Tibial nerve (tissue), 4 donors: ENCODE measurements at regions not wholly inside any gene's neighbourhood (a gene's known extent, or its start where the extent isn't known, plus 50 kb on each side); places are given as distances from the start of the nearest gene placed in this dataset.

Experiments
- DNase-seq, 2 donors: peaks; one replicate each; pipeline ENCODE4 v3.0.0-alpha.2; 2019; ENCODE audit warnings: low spot score in 2 of 2
- H3K27ac ChIP-seq, 4 donors: fragments of 200-600 bp; sonication (generic) in 3 of 4; one replicate each; pipeline ENCODE4 v1.5.1; 2017 to 2019; ENCODE audit warnings: mild to moderate bottlenecking in 1 of 4
- H3K27me3 ChIP-seq, 2 donors: fragments of 200-600 bp; sonication (generic) in 1 of 2; one replicate each; pipeline versions ENCODE4 v1.5.1 to v1.6.0; 2017 to 2019
- H3K36me3 ChIP-seq, 3 donors: fragments of 200-600 bp; sonication (generic); one replicate each; pipeline ENCODE4 v1.5.1; 2018 to 2019
- H3K4me1 ChIP-seq, 4 donors: fragments of 200-600 bp; sonication (generic) in 3 of 4; one replicate each; pipeline ENCODE4 v1.5.1; 2017 to 2019
- H3K4me3 ChIP-seq, 4 donors: fragments of 200-600 bp; sonication (generic) in 3 of 4; one replicate each; pipeline ENCODE4 v1.5.1; 2017 to 2019; ENCODE audit warnings: mild to moderate bottlenecking in 1 of 4, moderate library complexity in 1 of 4
- H3K9me3 ChIP-seq, 4 donors: fragments of 200-600 bp; sonication (generic) in 3 of 4; one replicate each; pipeline ENCODE4 v1.5.1; 2017 to 2019
- CTCF ChIP-seq, 5 experiments: fragments of 200-600 bp in 3 of 5; fragments of 450-650 bp in 2 of 5; sonication (generic) in 3 of 5; IDR thresholded peaks; one replicate each; pipeline ENCODE4 v1.5.1; 2016 to 2019; ENCODE audit warnings: antibody characterized with exemption in 5 of 5, mild to moderate bottlenecking in 3 of 5, moderate library complexity in 2 of 5
- EP300 ChIP-seq, 2 donors: sonication (generic); formaldehyde crosslinking; IDR thresholded peaks; one replicate each; pipeline ENCODE4 v1.6.1; 2017; ENCODE audit warnings: antibody characterized with exemption in 2 of 2, mild to moderate bottlenecking in 1 of 2
- POLR2A ChIP-seq, 2 donors: fragments of 450-650 bp; IDR thresholded peaks; one replicate each; pipeline ENCODE4 v1.6.1; 2017; ENCODE audit warnings: antibody characterized with exemption in 2 of 2, mild to moderate bottlenecking in 2 of 2, moderate library complexity in 2 of 2
- WGBS, 2 donors: methylation state at CpG; one replicate each; pipeline ENCODE4 v1.1.5; 2018; 5-methylcytosine and 5-hydroxymethylcytosine counted together

GRCh38 chr18:78764544-78764943, 215.1 kb upstream of the SALL3 start:
- no peaks in the 10 kb centered on the region for H3K4me1 ChIP-seq
- no peaks in the 10 kb centered on the region for H3K27me3 ChIP-seq
- no peak for DNase-seq
- no peaks in the 10 kb centered on the region for H3K36me3 ChIP-seq
- no peak overlapping the region for H3K4me3 ChIP-seq
- TF ChIP-seq POLR2A (IDR thresholded peaks at IDR 0.05) (no peak), EP300 (IDR thresholded peaks at IDR 0.05) (no peak), CTCF (IDR thresholded peaks at IDR 0.05) (no peak)
- peaks cover 0 to 9% (median 0%) of the 10 kb centered on the region in 4 donors for H3K9me3 ChIP-seq
- WGBS, 2 donors = 85 to 90% methylated on average over 7 to 10 of the region's 10 CpGs
- no peak overlapping the region for H3K27ac ChIP-seq

GRCh38 chr18:78765142-78765541, 214.5 kb upstream of the SALL3 start:
- WGBS, 2 donors = 82 to 85% methylated on average over 12 of the region's 12 CpGs
- peaks cover 0 to 9% (median 0%) of the 10 kb centered on the region in 4 donors for H3K9me3 ChIP-seq
- no peak for TF ChIP-seq POLR2A (IDR thresholded peaks at IDR 0.05)
- no peak for TF ChIP-seq EP300 (IDR thresholded peaks at IDR 0.05)
- no peak for TF ChIP-seq CTCF (IDR thresholded peaks at IDR 0.05)
- no peaks in the 10 kb centered on the region for H3K36me3 ChIP-seq
- no peak overlapping the region for H3K4me3 ChIP-seq
- no peak overlapping the region for H3K27ac ChIP-seq
- H3K27me3 ChIP-seq = peaks cover 0 to 3% of the 10 kb centered on the region in 2 donors
- no peak for DNase-seq
- no peaks in the 10 kb centered on the region for H3K4me1 ChIP-seq

GRCh38 chr18:78765637-78766281, 213.9 kb upstream of the SALL3 start:
- Histone ChIP-seq H3K4me3 (no peak overlapping the region), H3K4me1 (no peaks in the 10 kb centered on the region), H3K27me3 (peaks cover 0 to 9% of the 10 kb centered on the region in 2 donors), H3K36me3 (no peaks in the 10 kb centered on the region), H3K27ac (no peak overlapping the region), H3K9me3 (peaks cover 0 to 9% (median 0%) of the 10 kb centered on the region in 4 donors)
- DNase-seq = no peak
- 82% methylated on average over 23 of the region's 23 CpGs for WGBS, 2 donors
- TF ChIP-seq EP300 (IDR thresholded peaks at IDR 0.05) = no peak
- TF ChIP-seq POLR2A (IDR thresholded peaks at IDR 0.05) = no peak
- no peak for TF ChIP-seq CTCF (IDR thresholded peaks at IDR 0.05)

GRCh38 chr18:78766651-78767533, 212.7 kb upstream of the SALL3 start:
- Histone ChIP-seq H3K4me3 (no peak overlapping the region), H3K9me3 (peaks cover 0 to 9% (median 0%) of the 10 kb centered on the region in 4 donors), H3K36me3 (no peaks in the 10 kb centered on the region), H3K27ac (no peak overlapping the region), H3K27me3 (peaks cover 0 to 10% of the 10 kb centered on the region in 2 donors), H3K4me1 (no peaks in the 10 kb centered on the region)
- DNase-seq = no peak
- TF ChIP-seq EP300 (IDR thresholded peaks at IDR 0.05) (no peak), POLR2A (IDR thresholded peaks at IDR 0.05) (no peak), CTCF (IDR thresholded peaks at IDR 0.05) (no peak)
- 81% methylated on average over 31 of the region's 31 CpGs for whole genome bisulfite sequencing, 2 donors

GRCh38 chr18:78767648-78768071, 212.0 kb upstream of the SALL3 start:
- no peak for DNase-seq
- TF ChIP-seq EP300 (IDR thresholded peaks at IDR 0.05) (no peak), POLR2A (IDR thresholded peaks at IDR 0.05) (no peak), CTCF (IDR thresholded peaks at IDR 0.05) (no peak)
- peaks cover 0 to 10% of the 10 kb centered on the region in 2 donors for H3K27me3 ChIP-seq

More at GRCh38 chr18:78767648-78768071, 212.0 kb upstream of the SALL3 start:
- 60 to 91% methylated on average over 3 to 14 of the region's 14 CpGs for WGBS, 2 donors
- peaks cover 0 to 2% (median 0%) of the 10 kb centered on the region in 4 donors for H3K9me3 ChIP-seq
- no peak overlapping the region for H3K4me3 ChIP-seq
- H3K27ac ChIP-seq = no peak overlapping the region
- H3K4me1 ChIP-seq = no peaks in the 10 kb centered on the region
- H3K36me3 ChIP-seq = no peaks in the 10 kb centered on the region
